Neutrophil (primary cell): ENCODE measurements at regions not wholly inside any gene's neighbourhood (a gene's known extent, or its start where the extent isn't known, plus 50 kb on each side); places are given as distances from the start of the nearest gene placed in this dataset.
"Not testable (repeated sequence)": the region's sequence is repeated elsewhere in the genome, so short reads cannot be mapped to it uniquely, and the experiment has no call there.

ENCODE experiments used
- H3K27ac ChIP-seq: fragments of 200-600 bp; sonication (generic); 2 replicates; pipeline ENCODE4 v1.5.1; 2016; ENCODE audit warnings: mild to moderate bottlenecking, moderate library complexity
- H3K27me3 ChIP-seq: fragments of 200-600 bp; sonication (generic); 2 replicates; pipeline ENCODE4 v1.6.0; 2016; ENCODE audit warnings: mild to moderate bottlenecking
- H3K36me3 ChIP-seq: fragments of 200-600 bp; sonication (generic); 2 replicates; pipeline ENCODE4 v1.5.1; 2017
- H3K4me1 ChIP-seq, 2 experiments: fragments of 200-600 bp in 1 of 2; sonication (generic) in 1 of 2; 1 replicate in 1 of 2; 2 replicates in 1 of 2; pipeline versions ENCODE4 v1.5.1 to v1.6.1; 2013 to 2016; ENCODE audit warnings: low read depth in 1 of 2, low read length in 1 of 2, mild to moderate bottlenecking in 1 of 2, moderate library complexity in 1 of 2; ENCODE audit not compliant: control insufficient read depth in 1 of 2, insufficient read depth in 1 of 2
- H3K4me3 ChIP-seq, 2 experiments: fragments of 200-600 bp in 1 of 2; sonication (generic) in 1 of 2; 1 replicate in 1 of 2; 2 replicates in 1 of 2; pipeline ENCODE4 v1.5.1; 2013 to 2016; ENCODE audit warnings: low read depth in 1 of 2, low read length in 1 of 2, mild to moderate bottlenecking in 1 of 2, moderate library complexity in 1 of 2
- H3K9me3 ChIP-seq: fragments of 200-600 bp; sonication (generic); 2 replicates; pipeline ENCODE4 v1.5.1; 2016
- CTCF ChIP-seq: fragments of 200-600 bp; sonication (generic); IDR thresholded peaks from 2 replicates; pipeline ENCODE4 v1.5.1; 2016; ENCODE audit warnings: antibody characterized with exemption

DNA sequence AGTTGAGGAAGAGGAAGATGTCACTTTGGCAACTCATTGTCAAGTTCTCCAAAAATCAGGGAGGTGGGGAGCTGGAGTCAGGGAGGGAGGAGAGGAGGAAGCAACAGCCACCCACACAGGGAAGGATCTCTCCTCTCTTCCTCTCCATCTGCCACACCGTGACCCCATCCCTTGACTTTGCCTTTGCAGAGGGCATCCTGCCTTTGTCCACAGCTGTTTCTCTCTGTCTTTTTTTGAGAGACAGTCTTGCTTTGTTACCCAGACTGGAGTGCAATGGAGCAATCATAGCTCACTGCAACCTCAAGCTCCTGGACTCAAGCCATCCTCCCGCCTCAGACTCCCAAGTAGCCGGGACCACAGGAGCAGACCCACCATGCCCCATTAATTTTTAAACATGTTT is 276.0 kb downstream of the SHOX start:
- Histone ChIP-seq H3K9me3 (no peaks in the 10 kb centered on the region), H3K36me3 (no peaks in the 10 kb centered on the region), H3K27ac (no peak overlapping the region), H3K4me3 (no peak overlapping the region), H3K27me3 (no peaks in the 10 kb centered on the region), H3K4me1 (no peaks in the 10 kb centered on the region)
- TF ChIP-seq CTCF = no peak

- Histone ChIP-seq H3K27me3 (no peaks in the 10 kb centered on the region), H3K9me3 (no peaks in the 10 kb centered on the region), H3K36me3 (no peaks in the 10 kb centered on the region), H3K4me1 (no peaks in the 10 kb centered on the region), H3K4me3 (no peak overlapping the region), H3K27ac (no peak overlapping the region)
- no peak for TF ChIP-seq CTCF
Observed at GRCh38 chrX:905848-906566, 275.4 kb downstream of the SHOX start.

DNA sequence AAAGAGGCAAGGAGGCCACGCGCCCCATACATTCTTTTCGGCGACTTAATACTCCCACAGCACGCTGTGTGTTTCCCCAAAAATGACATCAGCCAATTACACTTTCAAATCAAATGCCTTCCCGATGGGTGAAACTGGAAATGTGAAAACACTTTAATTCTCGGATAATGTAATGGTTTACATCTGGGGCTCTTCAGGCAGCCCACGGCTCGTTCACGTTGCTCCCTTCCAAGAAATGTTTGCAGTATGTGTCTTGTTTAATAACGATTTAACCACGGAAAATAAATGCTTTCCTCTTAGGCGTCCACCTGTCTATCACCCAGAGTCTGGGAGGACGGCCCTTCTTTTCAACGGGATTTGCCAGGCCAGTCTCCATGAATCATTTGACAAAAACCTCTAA is 272.5 kb downstream of the SHOX start:
- H3K4me3 ChIP-seq = no peak overlapping the region
- H3K36me3 ChIP-seq = no peaks in the 10 kb centered on the region
- H3K9me3 ChIP-seq = no peaks in the 10 kb centered on the region
- H3K4me1 ChIP-seq = no peaks in the 10 kb centered on the region
- no peaks in the 10 kb centered on the region for H3K27me3 ChIP-seq
- no peak overlapping the region for H3K27ac ChIP-seq
- TF ChIP-seq CTCF = no peak

DNA sequence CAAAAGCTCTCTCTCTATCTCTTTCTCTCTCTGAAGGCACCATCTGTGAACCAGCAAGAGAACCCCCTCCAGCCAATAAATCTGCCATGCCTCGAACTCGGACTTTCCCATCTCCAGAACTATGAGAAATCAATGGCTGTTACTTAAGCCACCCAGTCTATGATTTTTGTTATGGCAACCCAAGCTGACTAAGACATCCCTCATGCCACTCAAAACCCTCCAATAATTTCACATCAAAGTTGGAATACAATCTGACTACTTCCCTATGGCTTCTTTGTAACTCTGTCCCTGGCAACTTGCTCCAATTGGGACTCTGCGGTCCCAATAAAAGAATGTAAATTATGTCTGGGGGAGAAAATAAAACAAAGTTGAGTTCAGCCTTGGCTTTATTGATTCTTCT is 265.7 kb downstream of the SHOX start:
- Histone ChIP-seq H3K4me3 (no peak overlapping the region), H3K9me3 (no peaks in the 10 kb centered on the region), H3K27ac (no peak overlapping the region), H3K27me3 (no peaks in the 10 kb centered on the region), H3K4me1 (no peaks in the 10 kb centered on the region), H3K36me3 (no peaks in the 10 kb centered on the region)
- TF ChIP-seq CTCF = no peak

DNA sequence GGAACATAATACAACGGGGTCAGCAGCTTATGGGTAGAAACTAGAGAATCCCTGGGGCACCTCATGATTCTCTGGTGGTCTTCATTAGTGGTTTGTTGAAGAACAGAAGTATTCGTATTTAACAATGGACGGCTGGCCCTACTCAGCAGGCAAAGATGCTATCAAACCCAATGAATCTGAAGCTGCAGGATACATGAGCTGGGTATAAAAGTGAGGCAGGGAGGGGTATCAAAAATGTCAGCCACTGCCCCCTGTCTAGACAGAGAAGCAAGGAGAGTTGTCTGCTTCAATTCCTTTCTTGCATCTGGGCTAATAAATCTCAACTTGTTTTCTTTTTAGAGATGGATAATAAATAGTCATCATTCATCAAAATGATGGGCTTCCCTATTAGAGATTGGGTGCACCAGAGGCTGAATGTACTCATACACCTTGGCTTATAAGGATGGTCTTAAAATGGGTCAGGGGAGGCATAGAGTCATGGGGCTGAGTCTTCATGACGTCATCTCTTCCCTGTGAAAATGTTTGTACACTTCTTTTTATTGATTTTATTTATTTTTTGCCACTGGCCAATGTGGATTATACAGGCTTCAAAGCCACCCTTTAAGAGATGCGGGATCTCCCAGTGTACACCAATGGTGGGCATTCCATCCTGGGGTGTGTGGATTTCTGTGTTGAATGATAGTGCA is 259.5 kb downstream of the SHOX start:
- Histone ChIP-seq H3K4me1 (no peaks in the 10 kb centered on the region), H3K9me3 (no peaks in the 10 kb centered on the region), H3K4me3 (no peak overlapping the region), H3K27ac (no peak overlapping the region), H3K27me3 (no peaks in the 10 kb centered on the region), H3K36me3 (no peaks in the 10 kb centered on the region)
- TF ChIP-seq CTCF = no peak

- not testable (repeated sequence) for H3K9me3 ChIP-seq, H3K4me3 ChIP-seq, H3K27ac ChIP-seq, H3K36me3 ChIP-seq, H3K4me1 ChIP-seq, H3K27me3 ChIP-seq
Observed at GRCh38 chrX:887724-888123, 257.1 kb downstream of the SHOX start.
